ENCODE measurements at regions not wholly inside any gene's neighbourhood (a gene's known extent, or its start where the extent isn't known, plus 50 kb on each side); places are given as distances from the start of the nearest gene placed in this dataset.
A peak's percentile ranks its signal among the peaks of the same experiment; 100 is the strongest.

GRCh38 chr7:95718577-95719410 is 53.6 kb upstream of the DYNC1I1 start:
- peak; percentile 3 for FAIRE-seq

DNA sequence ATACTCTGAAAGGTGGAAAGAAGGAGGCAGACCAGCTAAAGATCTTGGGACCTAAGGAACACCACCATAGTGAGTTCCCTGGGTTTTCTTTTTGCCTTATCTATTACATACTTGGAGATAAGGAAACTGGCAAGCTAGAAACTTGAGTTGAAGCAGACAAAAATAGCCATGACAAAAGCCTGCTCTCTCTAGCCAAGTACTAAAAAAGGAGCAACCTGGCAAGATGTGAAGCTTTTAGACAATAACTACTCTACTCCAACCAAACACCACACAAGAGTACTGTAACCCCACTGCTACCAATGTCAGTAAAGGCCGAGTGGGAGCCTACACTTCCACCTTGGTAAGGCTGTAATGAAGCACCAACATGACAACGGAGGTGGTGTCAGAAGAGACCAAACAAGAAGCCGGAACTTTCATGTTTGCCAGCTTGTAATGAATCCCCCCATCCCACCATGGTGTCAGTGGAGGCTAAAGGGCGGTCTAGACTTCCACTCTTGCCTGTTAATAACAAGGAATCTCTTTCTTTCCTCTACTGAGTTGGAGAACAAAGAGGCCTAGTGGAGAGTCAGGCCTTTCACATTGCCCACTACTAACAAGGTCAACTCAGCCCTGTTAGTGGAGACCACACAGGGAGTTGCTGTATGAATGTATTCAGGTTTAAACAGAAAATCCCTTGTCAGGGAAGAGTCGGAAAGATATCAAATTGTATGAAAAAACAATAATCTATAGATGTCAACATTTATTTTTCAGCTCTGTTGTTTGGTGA is 55.8 kb upstream of the DYNC1I1 start:
- FAIRE-seq = no peak

DNA sequence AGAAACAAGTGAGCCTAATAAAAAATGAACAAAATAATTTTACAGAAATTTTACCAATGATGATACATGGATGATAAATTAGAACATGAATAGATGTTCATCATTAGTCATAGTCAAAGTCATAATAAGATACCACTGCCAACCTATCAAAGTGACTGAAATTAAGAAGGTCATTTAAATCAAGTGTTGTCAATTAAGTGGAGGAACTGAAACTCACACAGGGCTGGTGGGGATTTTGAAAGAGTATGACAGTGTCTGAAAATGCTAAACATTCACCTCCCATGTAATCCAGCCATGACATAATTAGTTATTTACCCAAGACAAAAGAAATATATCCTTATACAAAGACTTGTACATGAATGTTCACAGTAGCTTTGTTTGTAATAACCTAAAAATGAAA is 57.1 kb upstream of the DYNC1I1 start:
- no peak for FAIRE-seq

DNA sequence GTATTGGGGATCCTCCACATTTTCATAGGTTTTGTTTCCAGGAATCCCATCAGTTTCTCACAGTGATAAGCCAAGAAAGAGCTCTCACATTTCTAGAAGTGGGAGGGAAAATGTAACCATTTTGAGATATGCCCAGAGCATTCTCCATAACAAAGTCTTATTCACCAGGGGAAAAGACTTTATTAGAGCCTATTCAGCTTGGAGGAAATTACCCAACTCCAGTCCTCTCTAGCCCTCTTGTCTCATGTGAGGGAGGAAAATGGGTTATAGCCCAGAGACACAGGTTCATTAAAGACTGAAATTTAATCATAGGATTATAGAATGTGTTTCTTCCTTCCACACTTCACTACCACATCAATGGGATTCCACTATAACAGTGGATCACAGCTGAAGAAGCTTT is 61.6 kb upstream of the DYNC1I1 start:
- FAIRE-seq = no peak

DNA sequence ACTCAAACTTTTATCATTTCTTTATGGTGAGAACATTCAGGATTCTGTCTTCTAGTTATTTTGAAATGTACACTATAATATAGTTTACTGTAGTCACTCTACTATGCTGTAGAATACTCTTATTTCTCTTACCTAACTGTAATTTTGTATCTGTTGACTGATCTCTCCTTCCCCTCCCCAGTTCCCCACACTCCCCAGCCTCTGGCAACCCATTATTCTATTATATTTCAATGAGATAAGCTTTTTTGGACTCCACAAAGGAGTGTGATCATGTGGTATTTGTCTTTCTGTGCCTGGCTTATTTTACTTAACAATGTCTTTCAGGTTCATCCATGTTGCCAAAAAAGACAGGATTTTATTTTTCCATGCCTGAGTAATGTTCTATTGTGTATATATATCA is 71.4 kb upstream of the DYNC1I1 start:
- no peak for FAIRE-seq

- FAIRE-seq = no peak
These were observed 78.0 kb upstream of the DYNC1I1 start for GRCh38 chr7:95694334-95694733.

- no peak for FAIRE-seq
These were observed 78.6 kb upstream of the DYNC1I1 start for GRCh38 chr7:95693551-95694333.

GRCh38 chr7:95691464-95691863 is 80.9 kb upstream of the DYNC1I1 start:
- no peak for FAIRE-seq

- peak; percentile 90 for FAIRE-seq
These were observed 81.9 kb upstream of the DYNC1I1 start for GRCh38 chr7:95690367-95690947.

GRCh38 chr7:95688931-95689495 is 83.3 kb upstream of the DYNC1I1 start:
- FAIRE-seq = no peak

DNA sequence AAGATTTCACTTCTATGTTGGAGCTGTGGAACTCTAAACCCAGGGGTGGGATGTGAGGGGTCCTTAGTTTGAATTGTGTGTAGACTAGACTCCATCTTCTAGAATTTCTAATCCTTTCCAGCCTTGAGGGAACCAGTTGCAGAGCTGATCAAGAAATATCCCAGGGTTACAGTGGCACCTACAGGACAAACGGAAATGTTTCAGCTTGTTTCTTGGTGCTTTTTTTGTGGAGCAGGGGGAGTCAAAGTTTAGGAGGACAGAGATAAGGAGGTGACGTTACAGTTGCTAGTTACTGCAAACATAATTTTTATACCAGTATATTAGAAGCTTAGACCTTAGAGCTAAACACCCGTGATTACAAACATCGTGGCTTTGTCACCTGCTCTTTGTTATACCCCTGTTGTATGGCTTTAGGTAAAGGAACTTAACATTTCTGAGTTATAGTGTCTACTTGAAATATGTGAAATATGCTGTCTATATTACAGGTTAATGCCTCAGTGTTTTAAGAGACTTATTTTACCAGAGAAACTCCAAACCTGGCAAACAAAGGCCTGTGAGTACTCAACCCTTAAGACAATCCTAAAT is 84.5 kb upstream of the DYNC1I1 start:
- FAIRE-seq = peak; percentile 36

DNA sequence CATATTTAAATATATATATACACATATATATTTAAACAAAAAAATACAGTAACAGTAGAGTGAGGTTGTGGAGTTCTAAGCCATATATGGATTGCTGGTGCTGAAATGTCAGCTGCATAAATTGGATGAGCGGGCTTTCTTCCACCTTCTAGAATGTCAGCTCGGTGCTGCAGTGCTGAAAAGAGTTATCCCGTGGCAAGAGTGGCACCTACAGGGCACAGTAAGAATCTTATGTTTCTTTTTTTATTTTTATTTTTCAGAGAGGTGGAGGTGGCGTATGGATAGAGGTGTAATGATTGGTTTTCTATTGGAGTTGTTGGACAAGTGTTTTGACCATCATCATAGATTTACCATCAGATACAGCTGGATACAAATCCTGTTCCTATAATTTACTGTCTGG is 86.2 kb upstream of the DYNC1I1 start:
- FAIRE-seq = no peak

- no peak for FAIRE-seq
These were observed 87.8 kb upstream of the DYNC1I1 start for GRCh38 chr7:95684505-95684904.

DNA sequence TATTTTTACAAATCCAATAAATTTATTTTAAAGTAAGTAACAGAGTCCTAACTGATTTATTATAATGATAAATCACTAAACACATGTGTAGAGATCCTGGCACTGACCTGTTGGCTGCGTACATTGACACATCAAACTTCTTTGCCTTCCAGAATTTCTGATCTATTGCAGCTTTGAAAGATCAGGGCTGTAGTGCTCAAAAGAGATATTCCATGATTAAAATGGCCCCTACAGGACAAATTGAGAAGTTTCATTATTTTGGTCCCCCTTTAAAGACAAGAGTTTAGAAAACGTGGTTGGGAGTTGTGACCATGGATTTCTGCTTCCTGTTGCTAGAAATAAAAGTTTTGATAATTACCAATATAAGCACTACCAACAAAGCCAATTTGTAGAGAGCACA is 87.7 kb upstream of the PDK4 start:
- no peak for FAIRE-seq

DNA sequence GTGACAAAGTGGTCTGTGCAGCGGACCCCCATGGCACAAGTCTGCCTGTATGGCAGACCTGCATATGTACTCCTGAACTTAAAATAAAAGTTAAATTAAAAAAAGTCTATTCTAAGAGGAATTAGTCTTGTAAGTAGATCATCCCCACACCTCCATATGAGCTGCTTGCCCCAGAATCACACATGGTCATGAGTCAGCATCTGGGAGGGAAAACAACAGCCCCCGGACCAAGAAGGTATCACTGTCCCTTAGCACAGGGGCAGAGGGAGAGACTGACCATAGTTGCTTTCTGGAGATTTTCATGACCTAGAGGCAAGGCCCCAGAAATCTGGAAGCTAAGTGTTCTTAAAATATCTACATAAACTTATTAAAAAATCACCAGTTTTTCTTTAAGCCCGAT is 86.6 kb upstream of the PDK4 start:
- FAIRE-seq = no peak

- no peak for FAIRE-seq
These were observed 80.4 kb upstream of the PDK4 start for GRCh38 chr7:95676691-95677090.

DNA sequence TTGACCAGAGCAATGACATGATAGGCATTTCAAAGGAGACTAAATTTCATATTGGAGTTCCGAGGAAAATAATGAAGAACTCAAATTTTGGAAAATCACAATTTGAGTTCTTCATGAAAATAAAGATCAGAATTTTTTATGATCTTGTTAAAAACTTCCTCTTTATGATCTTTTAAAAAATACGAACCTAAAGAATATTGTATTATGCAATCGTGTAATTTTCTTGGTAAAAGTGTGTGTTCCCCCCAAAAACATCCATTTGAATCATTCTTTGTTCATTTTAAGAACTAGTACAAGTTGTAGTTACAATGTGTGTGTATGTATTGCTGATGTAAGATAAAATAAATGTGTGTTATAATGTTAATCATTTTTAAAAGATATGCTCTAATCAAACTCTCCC is 79.3 kb upstream of the PDK4 start:
- no peak for FAIRE-seq

DNA sequence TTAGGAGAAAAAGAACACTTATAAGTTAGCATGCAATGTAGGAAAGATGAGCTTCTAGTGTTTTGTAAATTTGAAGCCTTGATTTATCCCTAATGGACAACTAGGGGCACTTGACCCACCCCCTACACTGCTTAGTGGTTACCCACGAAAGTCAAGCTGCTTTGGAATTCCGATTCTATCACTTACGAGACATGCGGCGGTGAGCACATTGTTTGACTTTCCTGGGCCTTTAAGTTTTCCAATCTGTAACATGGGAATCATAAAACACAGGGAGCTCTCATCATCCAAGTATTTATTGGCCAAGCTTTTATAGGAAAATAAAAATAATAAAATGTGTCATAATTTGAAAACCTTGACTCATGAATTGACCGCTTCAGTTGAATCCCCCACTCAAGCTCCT is 78.7 kb upstream of the PDK4 start:
- no peak for FAIRE-seq

DNA sequence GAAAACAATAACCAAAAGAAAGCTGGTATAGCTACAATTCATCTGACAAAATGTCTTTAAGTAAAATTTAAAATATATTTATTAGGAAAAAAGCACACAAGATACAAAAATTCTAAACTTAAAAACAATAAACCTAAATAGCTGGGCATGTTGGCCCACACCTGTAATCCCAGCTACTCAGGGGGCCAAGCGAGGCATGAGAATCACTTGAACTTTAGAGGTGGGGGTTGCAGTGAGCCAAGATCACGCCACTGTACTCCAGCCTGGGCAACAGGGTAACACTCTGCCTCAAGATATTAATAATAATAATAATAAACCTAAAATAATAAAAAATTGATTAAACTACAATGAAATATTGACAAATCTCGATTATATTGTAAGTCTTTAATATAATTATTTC is 77.8 kb upstream of the PDK4 start:
- FAIRE-seq = no peak

GRCh38 chr7:95672434-95672833 is 76.1 kb upstream of the PDK4 start:
- FAIRE-seq = no peak

- FAIRE-seq = no peak
These were observed 73.2 kb upstream of the PDK4 start for GRCh38 chr7:95669513-95669912.

DNA sequence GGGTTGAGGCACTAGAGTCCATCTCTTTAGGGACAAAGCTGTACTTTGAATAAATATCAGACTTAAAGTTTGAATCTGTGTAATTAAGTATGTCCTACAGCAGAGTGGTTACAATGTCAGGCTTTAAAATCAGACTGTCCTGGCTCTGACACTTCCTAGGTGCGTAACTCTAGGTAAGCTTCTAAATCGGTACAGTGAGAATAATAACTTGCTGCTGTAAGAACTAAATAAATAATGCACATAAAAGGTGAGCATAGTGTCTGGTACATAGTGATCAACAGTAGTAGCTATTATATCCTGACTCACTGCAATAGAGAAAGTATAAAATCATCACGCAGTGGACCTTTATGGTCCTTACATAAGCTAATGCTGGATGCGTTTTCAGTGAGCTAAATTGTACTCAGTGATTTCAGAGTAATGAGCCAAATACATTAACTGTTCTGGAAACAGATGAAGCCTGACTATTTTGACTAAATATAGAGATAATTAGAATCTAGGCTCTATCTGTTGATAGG is 72.2 kb upstream of the PDK4 start:
- FAIRE-seq = no peak

All from G401.6 (cell line).